ENCODE measurements at regions not wholly inside any gene's neighbourhood (a gene's known extent, or its start where the extent isn't known, plus 50 kb on each side); places are given as distances from the start of the nearest gene placed in this dataset.

GRCh38 chr10:29209830-29210229 is 79.0 kb upstream of the LYZL1 start:
- TF ChIP-seq CTCF (IDR thresholded peaks at IDR 0.05) (no peak), EP300 (IDR thresholded peaks at IDR 0.05) (no peak)

Measured in tibial nerve (tissue), 4 donors.